HG02678 (cell line): ENCODE measurements at regions not wholly inside any gene's neighbourhood (a gene's known extent, or its start where the extent isn't known, plus 50 kb on each side); places are given as distances from the start of the nearest gene placed in this dataset.

Source experiments
- ATAC-seq: cut with Tn5 transposase; IDR thresholded peaks from one replicate; pipeline ENCODE4 v1.9.1; 2021; ENCODE audit warnings: mild to moderate bottlenecking, moderate library complexity; ENCODE audit not compliant: unreplicated experiment

DNA sequence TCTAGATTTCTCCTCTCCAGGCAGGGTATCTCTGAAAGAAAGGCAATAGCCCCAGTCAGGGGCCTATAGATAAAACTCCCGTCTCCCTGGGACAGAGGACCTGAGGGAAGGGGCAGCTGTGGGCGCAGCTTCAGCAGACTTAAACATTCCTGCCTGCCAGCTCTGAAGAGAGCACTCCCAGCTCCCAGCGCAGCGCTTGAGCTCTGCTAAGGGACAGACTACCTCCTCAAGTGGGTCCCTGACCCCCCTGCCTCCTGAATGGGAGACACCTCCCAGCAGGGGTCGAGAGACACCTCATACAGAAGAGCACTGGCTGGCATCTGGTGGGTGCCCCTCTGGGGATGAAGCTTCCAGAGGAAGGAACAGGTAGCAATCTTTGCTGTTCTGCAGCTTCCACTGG is 556.9 kb downstream of the EPM2A start:
- ATAC-seq, result no peak

DNA sequence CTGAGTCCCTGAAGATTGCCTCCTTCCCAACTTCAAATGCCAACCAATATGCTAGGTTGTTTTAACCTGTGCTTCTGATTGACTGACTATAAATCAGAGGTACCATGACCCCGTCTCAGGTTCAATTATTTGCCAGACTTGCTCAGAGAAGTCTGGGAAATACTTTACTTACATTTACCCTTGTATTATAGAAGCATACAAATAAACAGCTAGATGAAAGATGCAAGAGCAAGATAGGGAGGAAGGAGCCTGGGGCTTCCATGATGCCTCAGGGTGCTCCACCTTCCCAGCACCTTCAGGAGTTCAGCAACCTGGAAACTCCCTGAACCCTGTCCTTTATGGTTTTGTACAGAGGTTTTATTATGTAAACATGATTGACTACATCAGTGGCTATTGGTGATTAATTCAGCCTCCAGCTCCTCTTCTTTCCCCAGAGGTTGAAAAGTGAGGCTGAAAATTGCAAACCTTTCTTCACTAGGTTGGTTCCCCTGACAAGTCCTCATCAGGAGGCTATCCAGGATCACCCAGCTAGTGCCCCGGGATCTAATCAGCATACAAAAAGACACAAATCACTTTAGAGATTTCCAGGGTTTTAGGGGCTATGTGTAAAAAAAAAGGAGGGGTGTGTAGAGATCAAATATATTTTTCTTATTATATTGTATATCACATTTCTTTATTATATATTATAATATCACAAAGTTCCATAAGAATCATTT is 547.7 kb downstream of the EPM2A start:
- ATAC-seq, result no peak

DNA sequence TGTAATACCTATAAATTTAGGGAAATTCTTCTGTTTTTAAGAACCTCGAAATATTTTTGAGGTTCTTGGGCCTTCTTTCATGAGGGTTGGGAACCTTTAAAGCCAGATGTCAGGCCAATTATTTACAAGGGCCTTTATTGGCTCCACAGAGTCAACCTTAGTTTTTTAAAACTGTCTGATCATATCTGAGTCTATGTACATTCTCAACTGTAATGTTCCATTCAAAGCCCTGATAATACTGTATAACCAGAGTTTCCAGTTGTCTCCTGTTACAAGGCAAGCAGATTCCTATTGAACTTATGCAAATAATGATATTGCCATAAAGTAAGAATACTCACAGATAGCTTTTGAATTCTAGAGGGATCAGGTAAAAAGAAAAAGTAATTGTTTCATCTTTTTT is 545.5 kb downstream of the EPM2A start:
- ATAC-seq, result no peak

DNA sequence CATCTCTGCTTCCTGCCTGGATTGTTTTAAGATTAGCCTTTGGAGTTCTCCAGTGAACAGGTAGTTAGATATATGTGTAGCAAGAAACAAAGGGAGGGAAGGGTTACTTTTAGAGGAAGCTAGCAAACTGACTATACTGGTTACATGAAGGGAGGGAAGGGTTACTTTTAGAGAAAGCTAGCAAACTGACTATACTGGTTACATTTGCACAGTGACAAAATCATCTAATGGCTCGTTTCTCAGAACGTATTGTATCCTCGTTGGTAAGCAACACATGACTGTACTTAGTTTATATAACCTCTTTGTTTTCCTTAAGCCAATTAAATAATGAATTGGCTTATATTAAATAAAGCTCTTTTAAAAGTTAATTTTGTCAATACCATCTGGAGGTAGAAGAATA is 540.9 kb downstream of the EPM2A start:
- ATAC-seq, result no peak

DNA sequence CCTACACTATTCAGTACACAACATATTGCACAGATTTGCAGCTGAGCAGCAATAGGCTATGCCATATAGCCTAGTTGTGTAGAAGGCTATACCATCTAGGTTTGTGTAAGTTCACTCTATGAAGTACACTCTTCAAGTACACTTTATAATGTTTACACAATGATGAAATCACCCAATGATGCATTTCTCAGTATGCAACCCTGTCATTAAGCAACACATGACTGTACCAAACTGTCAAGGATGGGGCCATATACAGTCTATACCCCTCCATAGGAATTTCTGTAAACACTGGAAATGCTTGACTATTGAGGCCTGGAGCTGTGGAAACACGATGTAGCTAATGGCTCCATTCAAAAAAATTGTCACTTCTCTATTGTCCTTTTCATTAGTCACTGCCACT is 535.4 kb downstream of the EPM2A start:
- no peak for ATAC-seq

DNA sequence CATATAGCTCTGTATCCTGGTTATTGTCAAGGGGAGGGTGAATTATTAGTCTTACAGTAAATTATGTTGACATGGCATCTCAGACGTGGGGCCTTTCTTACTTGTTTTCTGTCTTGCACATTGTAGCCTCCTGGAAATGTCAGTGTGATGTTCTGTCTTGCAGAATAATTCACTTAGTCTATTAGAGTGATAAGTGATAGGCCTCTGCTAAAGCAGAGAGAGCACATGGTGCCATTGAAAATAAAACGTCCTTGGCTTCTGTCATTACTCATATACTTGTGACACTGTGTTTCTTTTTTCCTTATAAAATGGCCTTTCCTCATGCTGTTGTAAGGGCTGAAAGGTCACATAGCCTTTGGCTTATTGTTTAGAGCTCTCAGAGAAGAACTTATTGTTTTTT is 531.0 kb downstream of the EPM2A start:
- ATAC-seq, result no peak

DNA sequence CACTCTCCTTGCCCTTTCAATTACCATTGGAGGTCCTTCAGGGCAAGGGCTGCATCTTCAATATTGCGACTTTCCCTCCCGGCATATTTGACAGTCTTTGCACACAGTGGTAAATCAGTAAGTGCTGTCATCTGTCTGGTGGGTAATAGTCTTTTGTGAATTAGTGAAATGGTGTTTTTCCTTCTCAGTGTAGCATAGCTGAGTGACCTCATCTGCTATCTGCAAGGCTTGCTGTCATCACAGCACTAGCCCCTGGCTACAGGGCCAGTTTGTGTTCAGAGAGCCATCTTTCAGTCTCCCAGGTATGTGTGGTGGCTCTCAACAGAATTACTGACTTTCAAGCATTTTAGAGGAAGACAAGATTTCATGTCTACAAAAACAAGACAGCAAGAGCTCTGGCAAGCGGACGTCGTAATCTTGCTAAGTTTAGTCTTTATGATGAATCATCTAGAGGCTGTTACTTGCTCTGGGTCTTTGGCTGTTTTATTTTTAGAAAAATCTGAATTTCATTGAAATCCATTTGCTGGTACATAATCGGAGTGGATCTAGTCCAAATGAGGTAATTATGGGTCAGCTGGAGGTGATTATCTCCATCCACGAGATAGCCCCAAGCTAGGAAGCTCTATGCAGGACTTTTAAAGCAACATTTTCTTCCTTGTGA is 528.9 kb downstream of the EPM2A start:
- ATAC-seq, result no peak

DNA sequence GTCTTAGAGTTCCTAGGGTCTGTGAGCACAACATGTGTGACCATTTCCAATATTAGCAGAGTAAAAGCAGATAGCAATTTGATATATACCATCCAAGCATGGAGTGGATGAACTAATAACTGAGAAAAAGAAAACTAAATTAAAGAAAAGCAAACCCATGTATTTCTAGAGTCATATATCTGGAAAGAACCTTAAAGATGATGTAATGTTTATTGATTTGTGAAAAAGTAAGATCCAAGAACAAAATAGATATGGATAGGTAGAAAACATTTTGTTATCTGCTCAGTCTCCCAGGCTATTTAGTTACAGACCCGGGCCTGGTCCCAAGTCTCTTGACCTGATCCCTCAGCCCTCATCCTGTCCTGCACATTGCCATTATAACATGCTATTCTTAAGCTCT is 526.8 kb downstream of the EPM2A start:
- no peak for ATAC-seq

DNA sequence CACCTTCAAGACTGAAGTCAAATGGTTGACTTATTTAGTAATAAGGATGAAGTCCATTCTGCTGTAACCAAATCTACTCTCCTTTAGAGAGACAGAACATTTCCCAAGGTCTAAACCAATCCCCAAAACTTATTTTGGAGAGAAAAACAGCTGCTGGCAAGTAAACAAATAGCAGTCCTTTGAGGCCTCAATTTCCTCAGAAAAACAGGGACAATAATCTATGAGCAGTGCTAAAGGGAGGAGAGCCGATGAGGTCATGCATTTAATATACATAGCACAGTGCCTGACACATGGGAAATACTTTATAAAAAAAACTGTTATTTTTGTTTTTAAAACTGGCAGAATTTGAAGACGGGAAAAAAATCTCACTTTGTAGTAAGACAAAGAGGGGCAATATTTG is 526.0 kb downstream of the EPM2A start:
- no peak for ATAC-seq

DNA sequence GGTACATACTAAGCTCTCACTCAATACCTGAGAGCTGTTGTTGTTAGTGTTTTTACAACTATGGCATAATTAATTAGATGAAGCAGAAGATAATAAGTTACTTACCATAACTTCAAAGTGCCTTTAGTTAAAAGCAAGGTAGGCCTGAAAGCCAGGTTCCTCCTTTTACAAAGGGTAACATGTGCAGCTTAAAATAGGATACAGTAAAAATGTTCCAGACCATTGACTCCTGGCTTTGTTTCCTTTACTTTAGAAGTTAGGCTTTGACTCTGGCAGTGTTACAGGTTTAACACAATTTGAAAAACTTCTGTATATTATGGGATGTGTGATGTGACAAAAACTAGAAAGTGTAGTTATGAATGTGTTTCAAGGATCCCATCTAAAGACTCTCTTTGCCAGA is 522.5 kb downstream of the EPM2A start:
- peak; percentile 31 for ATAC-seq

DNA sequence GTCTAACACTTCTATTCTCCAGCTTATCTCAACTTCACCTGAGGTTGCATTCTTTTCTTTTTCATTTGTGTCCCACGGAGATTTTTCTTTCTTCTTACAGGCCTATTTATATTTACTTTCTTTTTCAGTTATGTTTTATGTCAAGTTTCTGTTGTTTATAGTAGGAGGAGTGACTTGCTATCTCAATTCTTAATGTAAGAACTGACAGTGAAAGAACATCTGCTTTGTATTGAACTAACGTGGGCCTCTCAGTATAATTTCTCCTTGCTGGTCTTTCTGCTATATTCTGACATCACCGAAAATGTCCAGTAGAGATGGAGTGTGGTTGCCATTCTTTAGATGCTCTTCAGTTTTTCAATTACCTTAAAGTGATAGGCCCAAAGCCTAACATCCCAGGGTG is 521.7 kb downstream of the EPM2A start:
- peak; percentile 75 for ATAC-seq

DNA sequence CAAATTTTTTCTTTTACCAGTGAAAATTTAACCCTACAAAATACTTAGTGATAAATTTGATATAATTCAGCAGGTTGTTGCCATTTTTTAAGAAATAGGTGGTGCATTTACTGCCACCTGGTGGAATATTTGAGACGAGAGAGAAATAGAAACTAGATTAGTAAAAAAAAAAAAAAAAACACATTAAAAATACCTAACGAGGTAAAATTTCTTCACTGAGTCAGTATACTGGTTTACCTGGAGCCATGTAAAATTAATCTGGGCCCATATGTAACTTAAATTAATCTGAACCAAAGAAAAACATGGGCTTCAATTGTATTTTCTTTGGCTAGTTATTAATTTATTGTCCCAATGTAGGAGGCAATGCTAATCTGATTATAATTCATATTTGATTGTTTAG is 520.8 kb downstream of the EPM2A start:
- no peak for ATAC-seq

DNA sequence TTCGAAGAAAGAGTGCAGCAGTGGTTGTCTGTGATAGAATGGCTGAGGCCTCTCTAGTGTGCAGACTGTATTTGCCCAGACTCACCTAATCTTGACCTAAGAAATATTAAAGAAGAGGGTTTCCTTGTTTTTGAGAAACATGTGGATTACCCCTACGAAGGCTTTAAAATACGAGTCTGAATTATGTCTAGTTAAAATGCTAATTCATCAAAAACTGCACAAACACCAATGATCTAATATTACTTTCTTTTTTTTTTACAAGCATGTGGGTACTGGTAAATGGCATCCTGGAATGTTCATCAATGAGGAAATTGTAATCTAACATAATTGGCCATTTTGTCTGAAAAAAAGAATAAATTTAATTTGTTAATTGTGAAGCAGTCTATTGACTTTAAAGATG is 510.9 kb downstream of the EPM2A start:
- ATAC-seq, result no peak

DNA sequence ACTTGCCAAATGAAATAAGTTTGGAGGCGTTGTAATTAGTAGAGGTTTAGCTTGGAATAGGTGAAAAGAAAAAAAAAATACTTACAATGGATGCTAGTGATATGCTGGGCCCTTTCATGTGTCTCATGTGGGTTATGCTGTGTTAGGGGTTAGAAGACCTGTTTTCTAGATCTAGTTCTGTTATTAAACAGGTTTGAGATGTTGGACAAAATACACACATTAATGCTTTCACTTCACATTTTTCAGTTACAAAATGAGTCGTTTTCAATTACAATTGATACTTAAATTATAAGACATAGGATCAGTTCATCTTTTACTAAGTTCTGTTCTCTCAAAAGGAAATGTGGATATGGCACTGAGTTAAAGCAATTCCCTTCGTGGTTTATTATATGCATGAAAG is 509.8 kb downstream of the EPM2A start:
- no peak for ATAC-seq

DNA sequence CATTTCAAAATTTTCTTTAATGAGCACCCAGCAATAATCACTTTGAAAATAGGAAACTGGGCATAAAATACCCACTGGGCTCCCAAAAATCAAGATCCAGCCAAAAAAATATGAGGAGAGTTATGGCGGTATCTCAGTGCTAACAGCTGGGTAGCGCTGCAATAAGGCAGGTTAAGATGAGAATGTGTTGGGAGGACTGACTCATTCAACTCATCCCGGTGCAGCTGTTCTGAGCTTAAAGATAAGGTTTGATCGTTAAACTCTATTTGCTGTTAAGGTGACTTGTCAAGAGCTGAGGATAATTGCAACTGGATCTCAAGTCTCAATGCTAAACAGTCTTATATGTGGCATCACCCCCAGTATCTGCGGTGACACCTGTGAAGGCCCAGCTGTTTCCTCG is 507.7 kb downstream of the EPM2A start:
- ATAC-seq, result no peak

DNA sequence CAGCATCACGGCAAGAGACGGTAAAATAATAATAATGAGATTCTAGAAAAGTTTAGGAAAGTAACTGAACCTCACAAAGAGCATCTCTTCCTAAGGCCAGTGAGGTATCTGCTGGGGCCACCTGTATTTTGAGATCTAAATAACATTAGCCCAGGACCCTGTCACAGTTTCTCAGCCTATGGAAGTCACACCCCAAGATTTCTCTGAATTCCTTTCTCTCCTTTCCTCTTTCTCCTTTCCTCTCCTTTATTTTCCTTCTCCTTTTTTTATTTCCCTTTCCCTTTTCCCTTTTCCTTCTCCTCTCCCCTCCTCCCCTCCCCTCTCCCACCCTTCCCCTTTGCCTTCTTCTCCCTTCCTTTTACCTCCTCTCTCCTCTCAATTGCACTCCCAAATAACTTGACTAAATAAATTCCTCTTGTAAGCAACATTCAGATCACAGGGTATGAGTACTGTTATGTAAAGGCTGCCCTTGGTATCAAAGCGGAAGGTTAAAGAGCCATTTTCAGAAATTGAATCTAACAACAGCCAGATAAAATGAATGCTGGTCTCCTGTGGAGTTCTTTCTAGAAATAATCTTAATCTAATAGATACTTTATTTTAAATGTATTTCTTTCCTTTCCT is 506.2 kb downstream of the EPM2A start:
- no peak for ATAC-seq

DNA sequence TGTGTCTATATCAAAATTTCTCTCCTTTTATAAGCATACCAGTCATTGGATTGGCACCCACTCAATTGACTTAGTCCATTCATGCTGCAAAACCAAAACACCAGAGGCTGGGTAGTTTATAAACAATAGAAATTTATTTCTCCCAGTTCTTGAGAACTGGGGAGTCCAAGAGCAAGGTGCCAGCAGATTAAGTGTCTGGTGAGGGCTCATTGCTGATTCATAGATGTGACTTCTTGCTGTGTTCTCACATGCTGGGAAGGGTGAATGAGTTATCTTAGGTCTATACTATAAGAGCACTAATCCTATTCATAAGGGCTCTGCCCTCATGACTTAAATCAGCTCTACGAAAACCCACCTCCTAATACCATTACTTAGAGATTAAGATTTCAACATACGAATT is 501.4 kb downstream of the EPM2A start:
- ATAC-seq, result no peak

DNA sequence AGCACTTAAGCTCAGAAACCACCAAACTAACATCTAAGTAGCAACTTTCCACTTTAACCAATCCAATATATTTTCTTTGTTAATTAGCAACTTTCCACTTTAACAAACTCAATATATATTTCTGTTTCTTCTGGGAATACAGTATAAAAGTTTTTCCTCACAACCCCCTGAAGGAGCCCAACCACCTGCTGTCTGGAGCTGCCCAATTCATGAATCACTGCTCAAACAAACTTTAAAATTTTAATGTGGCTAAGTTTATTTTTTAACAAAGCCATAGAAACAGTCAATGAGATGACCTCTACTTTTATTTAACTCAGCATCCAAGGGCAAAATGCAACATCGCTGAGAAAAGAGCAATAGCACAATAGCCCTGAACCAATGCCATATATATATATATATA is 500.1 kb downstream of the EPM2A start:
- ATAC-seq, result no peak

DNA sequence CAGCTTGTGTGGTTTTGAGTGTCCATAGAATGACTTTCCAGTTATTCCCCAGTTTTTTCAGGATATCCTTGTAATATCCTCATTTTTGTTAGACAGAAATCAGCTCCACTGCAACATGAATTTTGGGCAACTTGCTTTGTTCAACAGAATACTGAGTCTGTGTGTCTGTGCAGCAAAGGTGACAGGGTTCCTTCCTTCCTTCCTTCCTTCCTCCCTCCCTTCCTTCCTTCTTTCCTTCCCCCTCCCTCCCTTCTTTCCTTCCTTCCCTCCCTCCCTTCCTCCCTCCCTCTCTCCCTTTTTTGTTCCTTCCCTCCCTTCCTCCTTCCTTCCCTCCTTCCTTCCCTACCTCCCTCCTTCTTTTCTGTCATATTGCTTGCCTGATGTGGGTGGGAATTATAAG is 496.5 kb downstream of the EPM2A start:
- ATAC-seq, result no peak

DNA sequence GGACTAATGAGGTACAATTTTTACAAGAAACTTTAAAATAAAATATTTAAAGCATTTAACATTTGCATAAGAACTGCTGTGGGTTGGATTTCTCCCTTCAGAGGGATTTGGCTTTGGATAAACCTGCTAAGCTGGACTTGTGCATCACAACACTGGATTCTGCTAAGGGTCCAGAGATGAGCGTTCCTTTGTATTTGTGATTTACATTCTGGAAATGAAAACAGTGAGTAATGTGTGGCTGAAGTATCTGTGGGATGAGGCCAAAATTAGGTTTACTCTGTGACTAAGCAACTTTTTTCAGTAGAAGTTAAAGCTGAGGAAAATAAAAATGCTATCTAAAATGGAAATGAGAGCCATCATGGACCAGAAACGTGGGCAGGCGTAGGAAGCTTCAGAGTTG is 494.3 kb downstream of the EPM2A start:
- ATAC-seq, result no peak

DNA sequence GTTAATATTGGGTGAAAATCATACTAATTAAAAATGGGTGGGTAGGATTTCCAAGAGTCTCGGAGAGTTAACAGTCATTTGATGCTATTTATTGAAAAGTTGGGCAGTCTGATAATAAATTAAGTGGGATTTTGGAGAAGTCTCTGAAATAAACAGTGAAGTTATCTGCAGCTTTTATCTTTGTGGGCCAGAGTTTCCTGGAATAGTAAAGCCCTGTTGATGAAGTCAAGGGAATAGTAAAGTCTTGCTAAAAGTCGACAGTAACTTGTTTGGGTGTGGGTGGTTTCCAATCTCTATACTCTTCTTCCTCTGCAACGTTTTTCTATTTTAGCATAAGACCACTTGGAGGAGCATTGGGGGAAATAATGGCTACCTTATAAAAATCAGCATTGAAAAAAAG is 493.6 kb downstream of the EPM2A start:
- ATAC-seq, result no peak

DNA sequence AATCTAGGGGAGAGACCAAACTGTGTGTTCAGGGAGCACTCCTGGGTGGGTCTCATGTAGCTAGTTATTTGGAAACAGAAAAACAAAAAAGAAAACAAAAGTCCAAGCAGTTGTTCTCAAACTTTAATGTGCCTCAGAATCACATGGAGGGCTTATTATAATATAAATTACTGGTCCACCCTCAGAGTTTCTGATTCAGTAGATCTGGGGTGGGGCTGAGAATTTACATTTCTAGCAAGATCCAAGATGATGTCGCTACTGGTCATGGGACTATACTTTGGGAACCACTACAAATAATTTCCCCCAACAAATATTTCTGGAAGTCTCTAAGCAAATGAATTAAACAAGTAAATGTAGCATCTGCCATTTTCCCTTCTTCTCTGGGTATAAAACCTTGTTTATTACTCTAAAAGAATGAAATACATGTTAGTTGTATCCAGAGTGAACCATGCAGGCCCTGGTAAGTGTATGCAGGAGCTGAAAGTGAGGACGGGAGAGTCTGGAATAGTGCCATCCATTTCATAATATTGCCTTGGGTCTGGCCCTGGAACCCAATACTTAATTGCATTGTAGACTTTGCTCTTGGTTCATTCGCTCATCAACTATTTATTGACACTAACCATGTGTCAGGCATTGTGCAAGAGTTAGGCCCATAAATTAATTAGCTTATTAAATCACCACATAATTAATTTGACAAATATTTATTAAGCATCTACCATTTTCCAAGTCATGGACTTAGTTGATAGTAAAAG is 490.8 kb downstream of the EPM2A start:
- no peak for ATAC-seq
